Epithelial cell of esophagus (primary cell): ENCODE measurements at regions not wholly inside any gene's neighbourhood (a gene's known extent, or its start where the extent isn't known, plus 50 kb on each side); places are given as distances from the start of the nearest gene placed in this dataset.
"Not testable (repeated sequence)": the region's sequence is repeated elsewhere in the genome, so short reads cannot be mapped to it uniquely, and the experiment has no call there.

Source experiments
- DNase-seq: peaks from one replicate; pipeline ENCODE4 v3.0.0; 2010; ENCODE audit warnings: low read depth
- H3K4me3 ChIP-seq: 2 replicates; pipeline ENCODE4 v1.5.1; 2011; ENCODE audit warnings: mild to moderate bottlenecking, low read length, control low read depth
- TF ChIP-seq, protein P1 (sequence below): IDR thresholded peaks from 2 replicates; pipeline ENCODE4 v1.5.1; 2011; ENCODE audit warnings: low read depth, mild to moderate bottlenecking, low read length, control low read depth, inconsistent platforms; ENCODE audit not compliant: insufficient read depth; ENCODE audit errors: missing control alignments

DNA sequence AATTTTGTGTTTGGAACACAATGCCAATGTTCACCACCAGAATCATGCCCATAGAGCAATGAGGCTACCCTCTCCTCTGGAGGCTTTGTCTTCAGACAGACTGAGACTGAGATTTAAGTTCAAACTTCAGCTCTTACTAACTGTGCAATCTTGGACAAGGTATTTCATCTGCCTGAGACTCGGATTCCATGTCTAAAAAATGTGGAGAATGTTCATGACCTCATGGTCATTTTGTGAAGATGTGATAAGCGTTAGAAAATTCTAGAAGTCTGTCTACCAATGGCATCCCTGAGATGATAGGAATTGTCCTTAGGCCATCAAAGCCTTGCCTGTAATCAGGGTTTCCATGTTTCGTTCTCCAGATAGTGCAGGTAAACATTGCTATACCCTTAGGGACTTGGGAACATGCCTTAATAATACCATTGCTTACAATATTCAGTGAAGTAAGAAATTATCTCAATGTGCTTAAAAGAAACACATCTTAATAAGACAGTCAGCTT is 388.2 kb upstream of the MAF start:
- no peak overlapping the region for H3K4me3 ChIP-seq
- TF ChIP-seq, protein P1, sequence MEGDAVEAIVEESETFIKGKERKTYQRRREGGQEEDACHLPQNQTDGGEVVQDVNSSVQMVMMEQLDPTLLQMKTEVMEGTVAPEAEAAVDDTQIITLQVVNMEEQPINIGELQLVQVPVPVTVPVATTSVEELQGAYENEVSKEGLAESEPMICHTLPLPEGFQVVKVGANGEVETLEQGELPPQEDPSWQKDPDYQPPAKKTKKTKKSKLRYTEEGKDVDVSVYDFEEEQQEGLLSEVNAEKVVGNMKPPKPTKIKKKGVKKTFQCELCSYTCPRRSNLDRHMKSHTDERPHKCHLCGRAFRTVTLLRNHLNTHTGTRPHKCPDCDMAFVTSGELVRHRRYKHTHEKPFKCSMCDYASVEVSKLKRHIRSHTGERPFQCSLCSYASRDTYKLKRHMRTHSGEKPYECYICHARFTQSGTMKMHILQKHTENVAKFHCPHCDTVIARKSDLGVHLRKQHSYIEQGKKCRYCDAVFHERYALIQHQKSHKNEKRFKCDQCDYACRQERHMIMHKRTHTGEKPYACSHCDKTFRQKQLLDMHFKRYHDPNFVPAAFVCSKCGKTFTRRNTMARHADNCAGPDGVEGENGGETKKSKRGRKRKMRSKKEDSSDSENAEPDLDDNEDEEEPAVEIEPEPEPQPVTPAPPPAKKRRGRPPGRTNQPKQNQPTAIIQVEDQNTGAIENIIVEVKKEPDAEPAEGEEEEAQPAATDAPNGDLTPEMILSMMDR, result no peak
- DNase-seq, result no peak

DNA sequence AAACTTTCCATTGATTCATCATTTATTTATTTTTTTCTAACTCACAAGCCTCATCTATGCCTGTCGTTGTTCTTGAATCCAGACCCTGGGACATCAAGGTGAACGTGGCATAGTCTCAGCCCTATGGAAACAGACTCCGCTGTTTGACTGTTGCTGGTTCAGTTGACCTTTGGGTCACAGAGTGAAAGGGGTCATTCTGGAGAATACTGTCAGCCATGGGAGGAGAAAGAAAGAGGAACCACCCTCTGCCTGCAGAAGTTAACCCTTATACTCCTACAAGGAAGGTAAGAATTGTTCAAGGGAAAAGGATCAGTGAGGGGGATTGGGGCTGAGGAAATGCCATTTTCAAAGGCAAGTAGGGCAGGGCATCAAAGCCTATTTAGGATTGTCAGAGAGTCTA is 387.6 kb upstream of the MAF start:
- TF ChIP-seq, protein P1, result no peak
- H3K4me3 ChIP-seq, result no peak overlapping the region
- DNase-seq, result no peak

DNA sequence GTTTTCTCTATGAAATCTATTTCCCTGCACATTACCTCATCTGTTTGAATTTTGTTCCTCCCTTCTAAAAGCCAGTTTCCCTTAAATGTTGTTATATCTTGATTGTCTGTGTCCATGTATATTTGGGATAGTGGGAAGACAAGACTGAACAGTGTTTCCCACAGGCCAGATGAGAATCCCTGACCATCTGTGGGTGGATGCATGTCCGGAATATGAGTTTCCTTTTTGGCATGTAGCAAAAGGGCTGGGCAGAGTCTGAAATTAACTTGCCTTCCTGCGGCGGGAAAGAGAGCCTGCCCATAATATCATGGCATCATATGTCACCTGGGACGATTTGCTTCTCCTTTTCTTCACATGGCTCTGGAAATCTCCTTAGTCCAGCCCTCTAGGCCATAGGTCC is 385.8 kb upstream of the MAF start:
- TF ChIP-seq, protein P1, result no peak
- no peak overlapping the region for H3K4me3 ChIP-seq
- no peak for DNase-seq

DNA sequence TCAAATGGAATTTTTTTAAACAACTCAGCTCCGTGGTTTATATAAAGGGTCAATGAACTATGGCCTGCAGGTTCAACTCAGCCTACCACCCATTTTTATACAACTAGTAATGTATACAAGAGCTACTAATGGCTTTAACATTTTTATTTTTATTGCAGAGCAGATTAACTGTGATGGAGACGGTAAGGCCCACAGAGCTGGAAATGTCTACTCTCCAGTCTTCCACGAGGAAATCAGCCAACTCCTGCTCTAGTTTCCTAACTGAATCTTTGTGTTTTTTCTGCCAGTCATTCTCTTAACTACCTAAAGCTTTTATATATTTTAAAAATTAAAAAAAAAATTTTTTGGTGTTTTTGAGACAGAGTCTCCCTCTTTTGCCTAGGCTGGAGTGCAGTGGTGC is 385.1 kb upstream of the MAF start:
- TF ChIP-seq, protein P1, result no peak

DNA sequence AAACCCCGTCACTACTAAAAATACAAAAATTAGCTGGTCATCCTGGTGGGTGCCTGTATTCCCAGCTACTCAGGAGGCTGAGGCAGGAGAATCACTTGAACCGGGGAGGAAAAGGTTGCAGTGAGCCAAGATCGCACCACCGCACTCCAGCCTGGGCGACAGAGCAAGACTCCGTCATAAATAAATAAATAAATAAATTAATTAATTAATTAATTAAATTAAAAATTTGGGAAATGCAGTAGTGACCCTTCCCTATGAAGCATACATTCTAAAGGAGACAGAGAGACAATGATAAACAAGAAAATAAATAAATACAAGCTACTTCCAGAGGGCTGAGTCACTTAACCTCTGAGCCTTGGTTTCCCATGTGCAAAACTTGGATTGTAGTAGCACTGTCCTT is 383.6 kb upstream of the MAF start:
- DNase-seq, H3K4me3 ChIP-seq: not testable (repeated sequence)

More for the DNA sequence above, 385.1 kb upstream of the MAF start:
- no peak for DNase-seq
- H3K4me3 ChIP-seq, result no peak overlapping the region

DNA sequence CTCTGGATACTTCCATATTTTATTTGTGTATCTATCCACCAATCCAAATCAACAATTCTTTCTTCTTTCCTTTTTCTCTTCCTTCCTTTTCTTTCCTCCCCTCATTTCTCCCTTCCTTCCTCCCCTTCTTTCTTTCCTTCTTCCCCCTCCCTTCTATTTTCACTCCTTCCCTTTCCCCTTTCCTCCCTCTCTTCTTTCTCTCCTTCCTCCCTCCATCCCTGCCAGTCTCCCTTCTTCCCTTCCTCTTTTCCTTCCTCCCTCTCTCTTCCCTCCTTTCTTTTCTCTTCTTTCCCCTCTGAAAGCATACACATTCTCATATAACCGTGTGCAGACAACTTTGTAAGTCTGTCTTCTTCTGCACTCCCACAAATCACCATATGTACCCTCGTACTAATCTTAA is 382.3 kb upstream of the MAF start:
- DNase-seq, result no peak
- TF ChIP-seq, protein P1, result no peak
- H3K4me3 ChIP-seq, result no peak overlapping the region

DNA sequence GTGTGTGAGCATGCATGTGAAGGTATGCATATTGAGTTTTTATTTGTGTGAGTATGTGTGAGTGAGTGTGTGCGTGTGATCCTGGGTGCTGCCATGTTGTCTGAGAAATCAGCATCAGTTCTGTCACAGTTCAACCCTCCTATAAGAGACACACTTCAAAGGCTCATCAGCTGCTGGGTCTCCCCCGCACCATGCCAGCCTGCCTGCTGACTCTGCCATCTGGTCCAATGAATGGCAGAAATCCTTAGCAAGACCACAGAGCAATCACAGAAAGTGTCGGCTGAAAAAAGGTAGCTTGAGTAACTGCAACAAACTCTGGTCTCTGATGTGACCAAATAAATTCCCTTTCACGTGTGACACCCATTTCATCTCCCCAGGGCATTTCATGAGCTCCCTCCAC is 381.8 kb upstream of the MAF start:
- TF ChIP-seq, protein P1, result no peak
- DNase-seq, result no peak

More for the DNA sequence above, 381.8 kb upstream of the MAF start:
- no peak overlapping the region for H3K4me3 ChIP-seq
